Adrenal gland (tissue), 9 donors: ENCODE measurements at regions not wholly inside any gene's neighbourhood (a gene's known extent, or its start where the extent isn't known, plus 50 kb on each side); places are given as distances from the start of the nearest gene placed in this dataset.
"Not testable (repeated sequence)": the region's sequence is repeated elsewhere in the genome, so short reads cannot be mapped to it uniquely, and the experiment has no call there.

Experiments used
- DNase-seq, 7 donors: peaks; one replicate each; pipeline ENCODE4 v3.0.0-alpha.2; 2019 to 2020
- H3K27ac ChIP-seq, 5 donors: fragments of 200-600 bp; sonication (generic) in 4 of 5; 1 replicate in 3 of 5; 2 replicates in 2 of 5; pipeline versions ENCODE4 v1.5.1 to v1.8.0; 2016 to 2020; ENCODE audit warnings: mild to moderate bottlenecking in 1 of 5
- H3K27me3 ChIP-seq: fragments of 200-600 bp; 2 replicates; pipeline ENCODE4 v1.8.0; 2021
- H3K36me3 ChIP-seq, 2 donors: fragments of 200-600 bp; replicated peaks in 1 of 2; 1 replicate in 1 of 2; 2 replicates in 1 of 2; pipeline versions ENCODE4 v1.5.1 to v1.8.0; 2018 to 2022
- H3K4me1 ChIP-seq, 2 donors: fragments of 200-600 bp; replicated peaks in 1 of 2; 1 replicate in 1 of 2; 2 replicates in 1 of 2; pipeline versions ENCODE4 v1.5.1 to v1.8.0; 2018 to 2021
- H3K4me3 ChIP-seq, 4 donors: fragments of 200-600 bp; sonication (generic) in 3 of 4; one replicate each; pipeline ENCODE4 v1.5.1; 2016 to 2018
- H3K9me3 ChIP-seq, 3 donors: fragments of 200-600 bp; sonication (generic) in 1 of 3; replicated peaks in 1 of 3; 1 replicate in 2 of 3; 2 replicates in 1 of 3; pipeline versions ENCODE4 v1.5.1 to v1.8.0; 2016 to 2021
- POLR2A ChIP-seq, 2 donors: fragments of 450-650 bp; IDR thresholded peaks; one replicate each; pipeline ENCODE4 v1.6.1; 2017; ENCODE audit warnings: antibody characterized with exemption in 2 of 2, mild to moderate bottlenecking in 2 of 2, moderate library complexity in 1 of 2
- WGBS, 4 donors: extraction: QIAGEN DNeasy Blood & Tissue Kit in 2 of 4; methylation state at CpG; one replicate each; pipeline versions ENCODE4 v1.1.5 to v1.1.7; 2013 to 2017; 5-methylcytosine and 5-hydroxymethylcytosine counted together
- intact Hi-C, 2 donors: fragments of 100-400 bp; cut with DNase I; formaldehyde crosslinking; loops; one replicate each; pipeline versions ENCODE4 v1.14.1 to v1.15.0; 2022 to 2023
- TF ChIP-seq, protein P1 (sequence below), 6 experiments: fragments of 450-650 bp in 4 of 6; fragments of 200-600 bp in 2 of 6; sonication (generic) in 1 of 6; IDR thresholded peaks; 1 replicate in 5 of 6; 2 replicates in 1 of 6; pipeline versions ENCODE4 v1.5.1 to v1.8.0; 2016 to 2021; ENCODE audit warnings: antibody characterized with exemption in 6 of 6, mild to moderate bottlenecking in 2 of 6, moderate library complexity in 1 of 6
- donor health status: healthy with polysubstance abuse.
- donor health status: Bipolar disorder and iron deficiency.
- donor health status: DM: yes; HTN: yes; CAD: no.
- donor health status: DM: no; HTN: no; CAD: no.
- donor health status: DM: no; HTN: no; CAD: no.

DNA sequence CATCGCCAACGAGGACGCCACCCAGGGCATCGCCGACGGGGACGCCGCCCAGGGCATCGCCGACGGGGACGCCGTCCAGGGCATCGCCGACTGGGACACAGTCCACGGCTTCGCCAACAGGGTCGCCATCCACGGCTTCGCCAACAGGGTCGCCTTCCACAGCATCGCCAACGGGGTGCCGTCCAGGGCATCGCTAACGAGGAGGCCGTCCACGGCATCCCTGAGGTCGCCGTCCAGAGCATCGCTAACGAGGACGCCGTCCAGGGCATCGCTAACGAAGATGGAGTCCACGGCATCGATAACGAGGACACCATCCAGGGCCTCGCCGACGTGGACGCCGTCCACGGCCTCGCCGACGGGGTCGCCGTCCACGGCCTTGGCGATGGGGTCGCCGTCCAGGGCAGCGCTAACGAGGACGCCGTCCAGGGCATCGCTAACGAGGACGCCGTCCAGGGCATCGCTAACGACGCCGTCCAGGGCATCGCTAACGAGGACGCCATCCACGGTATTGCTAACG is 947.8 kb downstream of the TUBA3C start:
- Histone ChIP-seq H3K9me3 (no peaks in the 10 kb centered on the region), H3K36me3 (no peaks in the 10 kb centered on the region), H3K27me3 (no peaks in the 10 kb centered on the region), H3K4me1 (no peaks in the 10 kb centered on the region), H3K4me3 (no peak overlapping the region), H3K27ac (no peak overlapping the region)
- intact Hi-C loops, result no loop called here
- DNase-seq, result no peak
- TF ChIP-seq, protein P1, sequence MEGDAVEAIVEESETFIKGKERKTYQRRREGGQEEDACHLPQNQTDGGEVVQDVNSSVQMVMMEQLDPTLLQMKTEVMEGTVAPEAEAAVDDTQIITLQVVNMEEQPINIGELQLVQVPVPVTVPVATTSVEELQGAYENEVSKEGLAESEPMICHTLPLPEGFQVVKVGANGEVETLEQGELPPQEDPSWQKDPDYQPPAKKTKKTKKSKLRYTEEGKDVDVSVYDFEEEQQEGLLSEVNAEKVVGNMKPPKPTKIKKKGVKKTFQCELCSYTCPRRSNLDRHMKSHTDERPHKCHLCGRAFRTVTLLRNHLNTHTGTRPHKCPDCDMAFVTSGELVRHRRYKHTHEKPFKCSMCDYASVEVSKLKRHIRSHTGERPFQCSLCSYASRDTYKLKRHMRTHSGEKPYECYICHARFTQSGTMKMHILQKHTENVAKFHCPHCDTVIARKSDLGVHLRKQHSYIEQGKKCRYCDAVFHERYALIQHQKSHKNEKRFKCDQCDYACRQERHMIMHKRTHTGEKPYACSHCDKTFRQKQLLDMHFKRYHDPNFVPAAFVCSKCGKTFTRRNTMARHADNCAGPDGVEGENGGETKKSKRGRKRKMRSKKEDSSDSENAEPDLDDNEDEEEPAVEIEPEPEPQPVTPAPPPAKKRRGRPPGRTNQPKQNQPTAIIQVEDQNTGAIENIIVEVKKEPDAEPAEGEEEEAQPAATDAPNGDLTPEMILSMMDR (IDR thresholded peaks at IDR 0.05), result no peak
- TF ChIP-seq POLR2A (IDR thresholded peaks at IDR 0.05), result no peak
- 94 to 96% (median 95%) methylated on average over 49 to 71 of the region's 71 CpGs for WGBS, 4 donors

- H3K27me3 ChIP-seq, result no peaks in the 10 kb centered on the region
- no peak overlapping the region for H3K27ac ChIP-seq
- intact Hi-C loops, result no loop called here
- DNase-seq, result no peak
- no peaks in the 10 kb centered on the region for H3K4me1 ChIP-seq
- 93 to 97% (median 94%) methylated on average over 81 to 95 of the region's 95 CpGs for WGBS, 4 donors
- no peaks in the 10 kb centered on the region for H3K9me3 ChIP-seq
- TF ChIP-seq, protein P1 (IDR thresholded peaks at IDR 0.05), result no peak
- TF ChIP-seq POLR2A (IDR thresholded peaks at IDR 0.05), result no peak
- no peaks in the 10 kb centered on the region for H3K36me3 ChIP-seq
- no peak overlapping the region for H3K4me3 ChIP-seq
These were observed 948.4 kb downstream of the TUBA3C start for GRCh38 chr13:18232994-18233782.

GRCh38 chr13:18232298-18232993 is 949.2 kb downstream of the TUBA3C start:
- intact Hi-C loops, result no loop called here
- H3K36me3 ChIP-seq, result no peaks in the 10 kb centered on the region
- H3K4me1 ChIP-seq, result no peaks in the 10 kb centered on the region
- no peak overlapping the region for H3K4me3 ChIP-seq
- WGBS, 4 donors, result 93 to 95% (median 94%) methylated on average over 64 to 80 of the region's 80 CpGs
- TF ChIP-seq, protein P1 (IDR thresholded peaks at IDR 0.05), result no peak
- no peak for TF ChIP-seq POLR2A (IDR thresholded peaks at IDR 0.05)
- no peaks in the 10 kb centered on the region for H3K27me3 ChIP-seq
- no peak for DNase-seq
- no peak overlapping the region for H3K27ac ChIP-seq
- H3K9me3 ChIP-seq, result no peaks in the 10 kb centered on the region

- H3K27me3 ChIP-seq, H3K4me1 ChIP-seq, H3K9me3 ChIP-seq, H3K4me3 ChIP-seq, DNase-seq, H3K36me3 ChIP-seq, H3K27ac ChIP-seq, intact Hi-C loops: not testable (repeated sequence)
- WGBS, 4 donors, result 42 to 64% (median 59%) methylated on average over 2 to 3 of the region's 3 CpGs
These were observed 957.2 kb downstream of the TUBA3C start for GRCh38 chr13:18224411-18224810.

GRCh38 chr13:18214689-18215088 is 966.9 kb downstream of the TUBA3C start:
- H3K27ac ChIP-seq, H3K27me3 ChIP-seq, H3K4me3 ChIP-seq, DNase-seq, H3K36me3 ChIP-seq, H3K9me3 ChIP-seq, H3K4me1 ChIP-seq, intact Hi-C loops: not testable (repeated sequence)

GRCh38 chr13:18213511-18213910 is 968.1 kb downstream of the TUBA3C start:
- WGBS, 4 donors, result 63 to 74% (median 71%) methylated on average over 2 of the region's 2 CpGs
- H3K27ac ChIP-seq, H3K4me3 ChIP-seq, H3K27me3 ChIP-seq, H3K36me3 ChIP-seq, DNase-seq, H3K4me1 ChIP-seq, intact Hi-C loops, H3K9me3 ChIP-seq: not testable (repeated sequence)
